ENCODE measurements at regions not wholly inside any gene's neighbourhood (a gene's known extent, or its start where the extent isn't known, plus 50 kb on each side); places are given as distances from the start of the nearest gene placed in this dataset.

DNA sequence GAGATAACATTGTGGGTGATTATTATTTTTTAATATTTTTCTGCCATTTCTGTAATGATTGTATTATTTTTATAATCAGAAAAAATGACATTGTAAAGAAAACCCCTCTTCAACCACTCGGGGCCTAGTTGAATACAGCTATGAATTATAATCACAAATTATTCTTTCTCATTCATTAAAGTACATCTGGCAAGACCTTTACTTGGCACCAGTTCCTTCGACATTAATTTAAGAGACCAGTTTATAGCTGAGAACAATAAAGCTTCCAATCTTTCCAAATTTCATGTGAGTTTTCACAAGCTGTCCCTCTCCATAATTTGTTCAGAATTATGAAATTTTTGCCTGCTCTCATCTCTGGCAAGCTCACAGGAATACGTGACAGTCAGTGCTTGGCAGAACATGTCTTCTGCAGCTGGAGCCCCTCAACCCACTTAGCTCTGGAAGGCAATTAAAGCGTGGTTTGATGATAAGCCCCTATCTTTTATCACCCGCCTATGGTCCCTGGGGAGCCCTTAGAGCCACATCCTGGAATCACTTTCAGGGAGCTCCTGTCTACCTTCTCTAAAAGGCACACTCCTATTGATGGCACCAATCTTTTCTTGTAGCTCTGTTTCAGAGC, 201.8 kb upstream of the PRNP start:
- intact Hi-C loops (cut with DNase I): no loop called here
- no peak for ATAC-seq
- no peak overlapping the region for H3K27ac ChIP-seq
- DNase-seq: no peak
- no peaks in the 10 kb centered on the region for H3K27me3 ChIP-seq
- no peaks in the 10 kb centered on the region for H3K9me3 ChIP-seq
- 49 to 52% methylated on average over 5 of the region's 5 CpGs for WGBS, 2 donors
- H3K36me3 ChIP-seq (replicated peaks in 1 of 2; ENCODE audit: insufficient read depth in 1 of 2, low read depth in 2 of 2): no peaks in the 10 kb centered on the region
- no peaks in the 10 kb centered on the region for H3K4me1 ChIP-seq
- no peak overlapping the region for H3K4me3 ChIP-seq
- TF ChIP-seq POLR2A (IDR thresholded peaks at IDR 0.05) (no peak), CTCF (IDR thresholded peaks at IDR 0.05) (no peak)

GRCh38 chr20:4483961-4484360, 202.3 kb upstream of the PRNP start:
- no peak overlapping the region for H3K27ac ChIP-seq
- no peaks in the 10 kb centered on the region for H3K36me3 ChIP-seq (replicated peaks in 1 of 2; ENCODE audit: insufficient read depth in 1 of 2, low read depth in 2 of 2)
- no peak for TF ChIP-seq POLR2A (IDR thresholded peaks at IDR 0.05)
- no peak for TF ChIP-seq CTCF (IDR thresholded peaks at IDR 0.05)
- no peaks in the 10 kb centered on the region for H3K27me3 ChIP-seq
- H3K4me1 ChIP-seq: no peaks in the 10 kb centered on the region
- intact Hi-C loops (cut with DNase I): no loop called here
- ATAC-seq (no peak), DNase-seq (no peak)
- H3K9me3 ChIP-seq: no peaks in the 10 kb centered on the region
- H3K4me3 ChIP-seq: no peak overlapping the region

DNA sequence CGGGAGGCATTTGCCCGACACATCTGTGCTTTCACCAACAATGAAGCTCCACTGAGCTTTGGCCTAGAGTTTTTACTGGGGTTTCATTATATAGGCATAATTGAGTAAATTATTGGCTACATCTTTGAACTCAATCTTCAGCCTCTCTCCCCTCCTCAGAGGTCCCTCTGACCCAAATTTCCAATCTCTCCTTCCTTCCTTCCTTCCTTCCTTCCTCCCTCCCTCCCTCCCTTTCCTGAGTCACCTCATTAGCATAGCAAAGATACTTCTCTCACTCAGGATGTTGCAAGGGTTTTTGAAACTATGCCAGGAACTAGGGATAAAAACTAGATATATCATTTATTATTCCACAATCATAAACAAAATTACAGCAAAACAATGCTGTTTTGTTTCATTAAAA, 202.8 kb upstream of the PRNP start:
- intact Hi-C loops (cut with DNase I): no loop called here
- H3K4me1 ChIP-seq: no peaks in the 10 kb centered on the region
- H3K9me3 ChIP-seq: no peaks in the 10 kb centered on the region
- 48 to 58% methylated on average over 2 of the region's 2 CpGs for WGBS, 2 donors
- no peak overlapping the region for H3K4me3 ChIP-seq
- H3K36me3 ChIP-seq (replicated peaks in 1 of 2; ENCODE audit: insufficient read depth in 1 of 2, low read depth in 2 of 2): no peaks in the 10 kb centered on the region
- H3K27me3 ChIP-seq: no peaks in the 10 kb centered on the region
- no peak for DNase-seq
- H3K27ac ChIP-seq: no peak overlapping the region
- TF ChIP-seq CTCF (IDR thresholded peaks at IDR 0.05) (no peak), POLR2A (IDR thresholded peaks at IDR 0.05) (no peak)
- no peak for ATAC-seq

GRCh38 chr20:4480104-4480503, 206.2 kb upstream of the PRNP start:
- H3K9me3 ChIP-seq: no peaks in the 10 kb centered on the region
- no peak for DNase-seq
- TF ChIP-seq POLR2A (IDR thresholded peaks at IDR 0.05): no peak
- no peak for TF ChIP-seq CTCF (IDR thresholded peaks at IDR 0.05)
- WGBS, 2 donors: 58 to 61% methylated on average over 3 of the region's 3 CpGs
- no peaks in the 10 kb centered on the region for H3K4me1 ChIP-seq
- no peak overlapping the region for H3K27ac ChIP-seq
- H3K27me3 ChIP-seq: no peaks in the 10 kb centered on the region
- no peak for ATAC-seq
- no peak overlapping the region for H3K4me3 ChIP-seq
- H3K36me3 ChIP-seq (replicated peaks in 1 of 2; ENCODE audit: insufficient read depth in 1 of 2, low read depth in 2 of 2): no peaks in the 10 kb centered on the region
- intact Hi-C loops (cut with DNase I): no loop called here

DNA sequence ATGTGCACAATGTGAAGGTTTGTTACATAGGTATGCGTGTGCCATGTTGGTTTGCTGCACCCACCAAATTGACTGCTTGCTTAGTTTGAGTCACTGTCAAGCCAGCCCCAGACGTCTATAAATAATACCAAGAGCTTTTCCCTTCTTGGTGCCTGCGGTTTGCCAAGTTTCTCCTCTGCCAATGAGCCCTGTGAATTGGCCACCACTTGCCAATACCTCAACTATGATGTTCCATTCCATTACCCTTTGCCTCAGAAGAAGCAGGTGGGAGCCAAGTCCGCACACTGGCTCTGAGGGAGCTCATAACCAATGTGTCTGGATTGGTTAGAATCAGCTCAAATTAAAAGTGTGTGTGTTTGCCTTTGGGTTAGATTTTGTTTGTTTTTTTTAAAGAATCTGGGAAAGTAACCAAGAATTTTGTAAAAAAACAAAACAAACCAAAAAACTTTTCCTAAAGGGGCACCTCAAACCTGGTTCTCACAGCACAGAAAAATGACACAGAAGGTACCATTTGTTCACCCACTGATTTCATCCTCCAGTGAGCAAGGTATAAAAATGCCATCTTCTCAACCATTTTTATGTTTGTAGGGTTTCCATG, 209.3 kb upstream of the PRNP start:
- no peak for ATAC-seq
- WGBS, 2 donors: 69 to 72% methylated on average over 4 of the region's 4 CpGs
- intact Hi-C loops (cut with DNase I): no loop called here
- Histone ChIP-seq H3K27ac (no peak overlapping the region), H3K36me3 (replicated peaks in 1 of 2; ENCODE audit: insufficient read depth in 1 of 2, low read depth in 2 of 2) (no peaks in the 10 kb centered on the region), H3K4me3 (no peak overlapping the region), H3K27me3 (no peaks in the 10 kb centered on the region), H3K9me3 (no peaks in the 10 kb centered on the region), H3K4me1 (no peaks in the 10 kb centered on the region)
- TF ChIP-seq CTCF (IDR thresholded peaks at IDR 0.05) (no peak), POLR2A (IDR thresholded peaks at IDR 0.05) (no peak)
- no peak for DNase-seq
